GM12873 (cell line): ENCODE measurements at regions not wholly inside any gene's neighbourhood (a gene's known extent, or its start where the extent isn't known, plus 50 kb on each side); places are given as distances from the start of the nearest gene placed in this dataset.

ENCODE experiments used
- TF ChIP-seq, protein P1 (sequence below): IDR thresholded peaks from 2 replicates; pipeline ENCODE4 v1.5.1; 2012; ENCODE audit warnings: low read depth, mild to moderate bottlenecking, moderate library complexity, low read length, control low read depth; ENCODE audit not compliant: insufficient read depth; ENCODE audit errors: missing control alignments

GRCh38 chr5:129244478-129244877, 149.9 kb downstream of the ISOC1 start:
- TF ChIP-seq, protein P1, sequence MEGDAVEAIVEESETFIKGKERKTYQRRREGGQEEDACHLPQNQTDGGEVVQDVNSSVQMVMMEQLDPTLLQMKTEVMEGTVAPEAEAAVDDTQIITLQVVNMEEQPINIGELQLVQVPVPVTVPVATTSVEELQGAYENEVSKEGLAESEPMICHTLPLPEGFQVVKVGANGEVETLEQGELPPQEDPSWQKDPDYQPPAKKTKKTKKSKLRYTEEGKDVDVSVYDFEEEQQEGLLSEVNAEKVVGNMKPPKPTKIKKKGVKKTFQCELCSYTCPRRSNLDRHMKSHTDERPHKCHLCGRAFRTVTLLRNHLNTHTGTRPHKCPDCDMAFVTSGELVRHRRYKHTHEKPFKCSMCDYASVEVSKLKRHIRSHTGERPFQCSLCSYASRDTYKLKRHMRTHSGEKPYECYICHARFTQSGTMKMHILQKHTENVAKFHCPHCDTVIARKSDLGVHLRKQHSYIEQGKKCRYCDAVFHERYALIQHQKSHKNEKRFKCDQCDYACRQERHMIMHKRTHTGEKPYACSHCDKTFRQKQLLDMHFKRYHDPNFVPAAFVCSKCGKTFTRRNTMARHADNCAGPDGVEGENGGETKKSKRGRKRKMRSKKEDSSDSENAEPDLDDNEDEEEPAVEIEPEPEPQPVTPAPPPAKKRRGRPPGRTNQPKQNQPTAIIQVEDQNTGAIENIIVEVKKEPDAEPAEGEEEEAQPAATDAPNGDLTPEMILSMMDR, result no peak

DNA sequence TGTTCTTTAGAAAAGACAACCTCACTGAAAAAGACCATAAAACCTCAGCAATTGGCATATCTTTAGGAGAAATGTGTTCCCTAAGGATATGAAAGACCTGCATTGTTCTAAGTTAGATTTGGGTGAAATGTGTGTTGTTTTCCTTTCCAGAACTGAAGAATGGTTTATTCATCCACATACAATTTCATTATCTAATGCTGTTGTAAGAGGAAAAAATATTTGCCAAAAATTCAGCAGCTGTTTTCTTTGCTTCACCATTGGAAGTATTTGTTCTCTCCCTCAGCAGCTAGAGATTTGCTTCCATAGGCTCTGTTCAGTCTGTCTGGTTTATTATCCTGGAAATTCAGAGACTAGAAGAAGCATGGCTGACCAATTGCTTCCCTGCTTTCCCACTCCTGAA, 150.9 kb downstream of the ISOC1 start:
- TF ChIP-seq, protein P1, result no peak

DNA sequence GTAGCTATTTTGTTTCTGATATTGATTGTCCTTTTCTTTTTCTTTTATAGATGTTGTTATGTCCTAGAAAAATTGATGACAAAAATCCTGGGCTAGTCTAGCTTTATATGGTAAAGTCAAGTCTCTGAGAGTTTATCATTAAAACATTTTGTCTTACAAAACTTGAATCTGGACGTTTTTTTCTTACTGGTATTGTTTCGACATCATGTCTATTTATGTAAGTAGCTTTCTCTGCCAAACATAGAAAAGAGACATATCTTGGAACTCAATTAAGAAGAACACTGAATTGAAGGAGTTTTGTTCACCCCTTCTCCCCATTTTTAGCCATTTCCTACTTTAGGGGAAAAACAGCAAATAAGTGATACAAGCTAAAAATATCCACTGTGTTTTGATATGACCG, 151.5 kb downstream of the ISOC1 start:
- TF ChIP-seq, protein P1, result no peak

DNA sequence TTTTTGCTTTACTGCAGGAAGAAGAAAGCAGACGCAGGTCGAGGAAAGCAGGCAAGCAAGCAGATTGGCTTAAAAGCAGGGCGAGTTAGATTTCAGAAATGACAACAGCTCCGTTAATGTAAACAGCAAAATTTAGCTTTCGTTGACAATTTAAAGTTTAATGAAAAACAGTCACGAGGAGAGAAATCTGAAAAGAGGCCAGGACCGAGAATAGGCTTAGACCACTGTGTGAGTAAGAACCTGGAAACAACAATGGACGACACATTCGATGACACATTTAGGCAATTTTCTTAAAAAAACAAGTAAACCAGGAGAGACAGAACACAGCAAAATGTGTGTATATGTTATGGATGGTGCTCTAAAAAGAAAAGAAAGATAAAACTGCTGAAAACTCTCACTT, 155.3 kb downstream of the ISOC1 start:
- TF ChIP-seq, protein P1, result no peak

- TF ChIP-seq, protein P1, result peak; percentile 29
These were observed 176.8 kb downstream of the ISOC1 start for GRCh38 chr5:129271308-129271707.

- TF ChIP-seq, protein P1, result no peak
These were observed 176.1 kb upstream of the ADAMTS19 start for GRCh38 chr5:129284010-129284409.

GRCh38 chr5:129306725-129307124, 153.4 kb upstream of the ADAMTS19 start:
- TF ChIP-seq, protein P1, result no peak
